Astrocyte of the cerebellum (primary cell): ENCODE measurements at regions not wholly inside any gene's neighbourhood (a gene's known extent, or its start where the extent isn't known, plus 50 kb on each side); places are given as distances from the start of the nearest gene placed in this dataset.
"Not testable (repeated sequence)": the region's sequence is repeated elsewhere in the genome, so short reads cannot be mapped to it uniquely, and the experiment has no call there.

Experiments used
- DNase-seq: peaks from one replicate; pipeline ENCODE4 v3.0.0-alpha.2; 2011; ENCODE audit warnings: low read depth
- H3K4me3 ChIP-seq: 2 replicates; pipeline ENCODE4 v1.5.1; 2011; ENCODE audit warnings: mild to moderate bottlenecking, low read depth, low read length, moderate library complexity
- in situ Hi-C: cut with HindIII; loops from 2 replicates; pipeline ENCODE4 v1.10.0; 2017; ENCODE audit warnings: low sequenced_read_pairs
- TF ChIP-seq, protein P1 (sequence below): IDR thresholded peaks from 2 replicates; pipeline ENCODE4 v1.5.1; 2012; ENCODE audit warnings: low read length, low read depth, moderate library complexity, mild to moderate bottlenecking; ENCODE audit errors: missing control alignments

DNA sequence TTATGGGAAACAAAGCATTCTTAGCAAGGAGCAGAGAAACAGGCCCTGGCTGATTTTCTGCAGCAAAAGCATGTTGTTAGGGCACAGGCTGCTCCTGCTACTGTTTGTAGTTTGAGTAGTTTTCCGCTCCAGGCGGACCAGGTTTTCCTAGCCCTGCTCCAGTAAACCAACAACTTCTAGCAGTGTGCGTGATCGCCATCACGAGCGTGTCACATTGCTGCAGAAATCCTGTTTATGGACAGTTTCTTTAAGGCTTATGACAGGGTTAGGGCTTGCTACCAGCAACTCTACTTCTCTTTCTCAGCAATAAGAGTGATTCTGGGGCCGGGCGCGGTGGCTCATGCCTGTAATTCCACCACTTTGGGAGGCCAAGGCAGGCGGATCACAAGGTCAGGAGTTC, 803.9 kb upstream of the CDH10 start:
- in situ Hi-C loops, result no loop called here
- no peak for DNase-seq
- TF ChIP-seq, protein P1, sequence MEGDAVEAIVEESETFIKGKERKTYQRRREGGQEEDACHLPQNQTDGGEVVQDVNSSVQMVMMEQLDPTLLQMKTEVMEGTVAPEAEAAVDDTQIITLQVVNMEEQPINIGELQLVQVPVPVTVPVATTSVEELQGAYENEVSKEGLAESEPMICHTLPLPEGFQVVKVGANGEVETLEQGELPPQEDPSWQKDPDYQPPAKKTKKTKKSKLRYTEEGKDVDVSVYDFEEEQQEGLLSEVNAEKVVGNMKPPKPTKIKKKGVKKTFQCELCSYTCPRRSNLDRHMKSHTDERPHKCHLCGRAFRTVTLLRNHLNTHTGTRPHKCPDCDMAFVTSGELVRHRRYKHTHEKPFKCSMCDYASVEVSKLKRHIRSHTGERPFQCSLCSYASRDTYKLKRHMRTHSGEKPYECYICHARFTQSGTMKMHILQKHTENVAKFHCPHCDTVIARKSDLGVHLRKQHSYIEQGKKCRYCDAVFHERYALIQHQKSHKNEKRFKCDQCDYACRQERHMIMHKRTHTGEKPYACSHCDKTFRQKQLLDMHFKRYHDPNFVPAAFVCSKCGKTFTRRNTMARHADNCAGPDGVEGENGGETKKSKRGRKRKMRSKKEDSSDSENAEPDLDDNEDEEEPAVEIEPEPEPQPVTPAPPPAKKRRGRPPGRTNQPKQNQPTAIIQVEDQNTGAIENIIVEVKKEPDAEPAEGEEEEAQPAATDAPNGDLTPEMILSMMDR, result no peak
- no peak overlapping the region for H3K4me3 ChIP-seq

DNA sequence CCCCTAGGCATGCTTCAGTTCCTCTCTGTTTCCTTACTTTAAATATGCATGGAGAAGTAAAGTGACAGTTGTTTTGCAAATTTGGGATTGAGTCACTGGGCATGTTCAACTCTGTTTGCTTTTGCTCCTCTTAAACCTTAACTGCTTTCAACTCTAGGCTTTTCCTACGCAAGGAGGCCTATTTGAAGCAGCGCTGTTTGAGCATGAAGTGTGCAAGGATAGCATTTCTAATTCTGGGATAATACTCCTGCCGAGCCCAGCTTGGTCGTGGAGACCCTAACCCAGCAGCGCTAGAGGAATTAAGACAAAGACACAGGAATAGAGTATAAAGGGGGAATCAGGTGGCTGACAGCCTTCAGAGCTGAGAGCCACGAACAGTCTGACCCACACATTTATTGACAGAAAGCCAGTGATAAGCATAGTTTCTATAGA, 803.4 kb upstream of the CDH10 start:
- no peak for DNase-seq
- TF ChIP-seq, protein P1, result no peak
- H3K4me3 ChIP-seq, result no peak overlapping the region
- in situ Hi-C loops, result no loop called here

DNA sequence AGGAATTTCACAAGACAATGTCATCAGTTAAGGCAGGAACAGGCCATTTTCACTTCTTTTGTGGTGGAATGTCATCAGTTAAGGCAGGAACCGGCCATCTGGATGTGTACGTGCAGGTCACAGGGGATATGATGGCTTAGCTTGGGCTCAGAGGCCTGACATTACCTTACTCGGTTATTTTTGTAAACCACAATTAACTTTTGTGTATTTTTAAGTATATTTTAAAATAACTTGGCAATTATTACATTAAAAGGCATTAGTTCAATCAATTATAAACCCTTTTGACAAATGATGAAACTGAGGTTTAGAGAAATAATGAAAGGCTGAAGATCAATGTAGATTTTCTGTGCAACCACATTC, 801.3 kb upstream of the CDH10 start:
- H3K4me3 ChIP-seq, DNase-seq, in situ Hi-C loops: not testable (repeated sequence)

DNA sequence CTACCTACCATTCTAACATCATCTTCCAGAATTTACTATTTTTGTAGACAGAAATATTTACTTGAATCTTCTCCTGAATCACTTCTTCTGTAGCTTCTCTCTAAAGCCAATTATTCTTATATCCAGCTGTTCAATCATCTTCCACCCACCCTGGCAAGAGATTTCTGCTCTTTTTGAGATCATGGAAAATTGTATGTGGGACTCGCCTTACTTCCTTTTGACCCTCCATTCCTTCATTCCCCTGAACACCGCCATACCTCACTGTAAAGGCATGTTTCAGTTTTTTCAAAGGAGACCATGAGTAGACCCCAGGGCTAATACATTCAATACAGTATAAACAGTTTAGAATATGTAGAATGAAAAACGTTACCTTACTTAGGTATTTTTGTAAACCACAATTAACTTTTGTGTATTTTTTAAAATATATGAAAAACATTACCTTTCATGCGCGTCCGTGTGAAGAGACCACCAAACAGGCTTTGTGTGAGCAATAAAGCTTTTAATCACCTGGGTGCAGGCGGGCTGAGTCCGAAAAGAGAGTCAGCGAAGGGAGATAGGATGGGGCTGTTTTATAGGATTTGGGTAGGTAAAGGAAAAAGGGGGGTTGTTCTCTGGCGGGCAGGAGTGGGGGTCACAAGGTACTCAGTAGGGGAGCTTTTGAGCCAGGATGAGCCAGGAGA, 800.7 kb upstream of the CDH10 start:
- in situ Hi-C loops, H3K4me3 ChIP-seq, DNase-seq: not testable (repeated sequence)

DNA sequence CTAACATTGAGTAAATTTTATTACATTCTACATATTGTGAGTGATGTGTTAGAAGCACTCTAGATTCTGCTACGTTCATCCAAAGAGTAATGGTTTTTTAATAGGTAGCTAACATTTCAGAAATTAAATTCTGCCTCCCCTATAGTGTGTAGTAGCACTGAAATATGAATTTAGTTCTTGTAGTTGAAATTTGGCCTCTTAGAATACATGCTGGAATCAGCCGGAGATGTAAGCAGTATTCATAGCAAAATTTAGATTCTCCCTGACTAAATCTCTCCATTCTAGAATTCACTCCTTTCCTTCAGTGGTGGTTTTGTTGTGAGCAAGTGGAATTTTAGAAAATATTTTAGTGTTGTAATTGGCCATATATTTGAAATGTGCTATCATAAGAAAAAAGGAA, 799.9 kb upstream of the CDH10 start:
- in situ Hi-C loops, result no loop called here
- TF ChIP-seq, protein P1, result no peak
- H3K4me3 ChIP-seq, result no peak overlapping the region
- DNase-seq, result no peak

DNA sequence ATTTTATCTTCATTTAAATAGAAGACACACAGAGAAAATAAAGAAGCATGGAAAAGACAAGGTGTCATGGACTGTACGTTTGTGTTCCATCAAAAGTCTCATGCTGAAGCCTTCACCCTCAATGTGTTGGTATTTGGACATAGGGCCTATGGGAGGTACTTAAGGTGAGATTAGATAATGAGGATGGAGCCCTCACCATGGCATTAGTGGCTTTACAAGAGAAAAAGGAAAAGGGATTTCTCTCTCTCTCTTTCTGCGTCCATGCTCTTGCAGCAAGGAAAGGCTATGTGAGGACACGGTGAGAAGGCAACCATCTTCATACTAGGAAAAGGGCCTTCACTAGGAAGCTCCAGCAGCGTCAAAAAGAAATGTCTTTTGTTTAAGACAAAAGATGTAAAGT, 797.0 kb upstream of the CDH10 start:
- TF ChIP-seq, protein P1, result no peak
- H3K4me3 ChIP-seq, result no peak overlapping the region
- in situ Hi-C loops, result no loop called here
- DNase-seq, result no peak

DNA sequence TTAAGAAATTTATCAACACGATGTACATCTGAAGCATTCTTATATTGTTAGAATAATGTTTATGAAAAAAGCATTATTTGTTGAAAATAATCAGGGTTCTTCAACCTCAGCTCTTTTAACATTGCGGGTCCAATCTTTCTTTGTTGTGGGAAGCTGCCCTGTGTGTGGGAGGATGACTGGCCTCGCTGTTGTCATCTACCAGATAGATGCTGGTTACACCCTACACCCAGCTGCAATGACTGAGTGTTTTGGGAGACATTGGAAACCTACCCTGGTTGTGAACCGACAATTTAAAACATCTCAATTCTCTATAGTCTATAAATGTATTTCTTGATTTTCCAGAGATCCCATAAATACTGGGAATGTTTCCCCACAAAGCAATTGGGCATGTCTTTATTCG, 794.2 kb upstream of the CDH10 start:
- in situ Hi-C loops, result no loop called here
- no peak overlapping the region for H3K4me3 ChIP-seq
- no peak for DNase-seq
- TF ChIP-seq, protein P1, result no peak

DNA sequence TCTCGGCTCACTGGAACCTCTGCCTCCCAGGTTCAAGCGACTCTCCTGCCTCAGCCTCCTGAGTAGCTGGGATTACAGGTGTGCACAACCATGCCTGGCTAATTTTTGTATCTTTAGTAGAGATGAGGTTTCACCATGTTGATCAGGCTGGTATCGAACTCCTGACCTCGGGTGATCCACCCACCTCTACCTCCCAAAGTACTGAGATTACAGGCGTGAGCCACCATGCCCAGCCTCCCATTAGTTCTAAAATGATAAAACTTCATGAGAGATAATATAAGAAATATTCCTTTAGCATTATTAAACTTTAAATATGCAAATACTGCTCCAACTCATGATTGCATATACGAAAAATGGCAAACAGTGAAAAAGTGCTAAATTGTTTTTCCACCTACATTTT, 793.6 kb upstream of the CDH10 start:
- H3K4me3 ChIP-seq, in situ Hi-C loops, DNase-seq: not testable (repeated sequence)
